HG03354 (cell line): ENCODE measurements at regions not wholly inside any gene's neighbourhood (a gene's known extent, or its start where the extent isn't known, plus 50 kb on each side); places are given as distances from the start of the nearest gene placed in this dataset.

Experiments used
- ATAC-seq: cut with Tn5 transposase; IDR thresholded peaks from one replicate; pipeline ENCODE4 v1.9.1; 2021; ENCODE audit warnings: mild to moderate bottlenecking; ENCODE audit not compliant: unreplicated experiment, poor library complexity, severe bottlenecking

- peak; percentile 66 for ATAC-seq
These were observed 52.8 kb upstream of the FILIP1 start for GRCh38 chr6:75546381-75546780.

GRCh38 chr6:75550544-75551167 lies 51.0 kb upstream of the SENP6 start:
- no peak for ATAC-seq

DNA sequence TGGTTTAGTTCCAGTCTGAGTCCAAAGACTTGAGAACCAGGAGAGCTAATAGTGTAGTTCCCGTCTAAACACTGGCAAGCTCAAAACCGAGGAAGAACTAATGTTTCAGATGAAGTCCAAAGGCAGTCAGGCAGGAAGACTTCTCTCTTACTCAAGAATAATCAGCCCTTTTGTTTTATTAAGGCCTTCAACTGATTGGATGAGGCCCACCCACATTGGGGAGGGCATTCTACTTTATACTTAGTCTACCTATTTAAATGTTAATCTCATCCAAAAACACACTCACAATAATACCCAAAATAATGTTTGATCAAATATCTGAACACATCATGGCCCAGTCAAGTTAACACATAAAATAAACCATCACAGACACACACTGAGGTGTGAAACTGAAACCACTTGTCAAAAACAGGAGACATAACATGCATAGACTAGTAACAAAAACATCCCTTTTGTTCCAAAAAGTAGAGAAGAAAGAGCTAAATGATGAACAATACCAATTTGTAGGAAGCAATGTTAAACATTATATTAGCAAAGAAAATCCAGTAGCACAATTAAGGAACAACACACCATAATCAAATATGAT lies 50.2 kb upstream of the SENP6 start:
- ATAC-seq, result peak; percentile 60
